Activated CD8-positive, alpha-beta T cell treated with anti-CD3 and anti-CD28 coated beads for 36 hours (primary cell): ENCODE measurements at regions not wholly inside any gene's neighbourhood (a gene's known extent, or its start where the extent isn't known, plus 50 kb on each side); places are given as distances from the start of the nearest gene placed in this dataset.

Experiments used
- ATAC-seq: fragments of 200-7000 bp; cut with Tn5 transposase; one replicate; pipeline ENCODE4 v1.10.0; 2021; ENCODE audit warnings: mild to moderate bottlenecking, moderate library complexity
- CTCF ChIA-PET: fragments of 350-600 bp; sonication (Branson Sonifier 250); formaldehyde crosslinking; loops from one replicate; lab custom pipeline; 2021; ENCODE audit warnings: antibody characterized with exemption; lab: Charles Lee
- POLR2A ChIA-PET: fragments of 350-600 bp; sonication (Branson Sonifier 250); formaldehyde crosslinking; loops from one replicate; lab custom pipeline; 2021; ENCODE audit warnings: antibody characterized with exemption; lab: Charles Lee
- DNase-seq: peaks from one replicate; pipeline ENCODE4 v3.0.0-alpha.2; 2020
- H3K27ac Mint-ChIP-seq: one replicate; pipeline ENCODE4 v1.8.0; 2021; ENCODE audit warnings: mild to moderate bottlenecking, mixed read lengths
- H3K27me3 Mint-ChIP-seq: one replicate; pipeline ENCODE4 v1.8.0; 2021; ENCODE audit warnings: mixed read lengths
- H3K36me3 Mint-ChIP-seq: one replicate; pipeline ENCODE4 v1.8.0; 2021; ENCODE audit warnings: low read depth, mixed read lengths
- H3K4me1 Mint-ChIP-seq: one replicate; pipeline ENCODE4 v1.8.0; 2021; ENCODE audit warnings: low read depth, mixed read lengths
- H3K4me3 Mint-ChIP-seq: one replicate; pipeline ENCODE4 v1.8.0; 2021; ENCODE audit warnings: mild to moderate bottlenecking, moderate library complexity, mixed read lengths
- H3K9me3 Mint-ChIP-seq: one replicate; pipeline ENCODE4 v1.8.0; 2021; ENCODE audit warnings: mixed read lengths
- CTCF ChIP-seq: fragments of 200-600 bp; IDR thresholded peaks from one replicate; pipeline ENCODE4 v1.8.0; 2022; ENCODE audit warnings: antibody characterized with exemption, mild to moderate bottlenecking
- intact Hi-C: fragments of 100-400 bp; cut with micrococcal nuclease; formaldehyde crosslinking; loops from one replicate; pipeline ENCODE4 v1.10.0; 2022

GRCh38 chr6:141151710-141152417 is 980.9 kb upstream of the GJE1 start:
- H3K4me1 Mint-ChIP-seq, result peaks cover 14% of the 10 kb centered on the region
- POLR2A ChIA-PET, result no interaction called here
- intact Hi-C loops, result no loop called here
- TF ChIP-seq CTCF, result no peak
- H3K27me3 Mint-ChIP-seq, result no peaks in the 10 kb centered on the region
- H3K27ac Mint-ChIP-seq, result no peak overlapping the region
- H3K36me3 Mint-ChIP-seq, result no peaks in the 10 kb centered on the region
- DNase-seq (no peak), ATAC-seq (no peak)
- no peak overlapping the region for H3K4me3 Mint-ChIP-seq
- H3K9me3 Mint-ChIP-seq, result peaks cover 6% of the 10 kb centered on the region
- CTCF ChIA-PET, result no interaction called here

GRCh38 chr6:141141870-141142269 is 990.9 kb upstream of the GJE1 start:
- no peak for TF ChIP-seq CTCF
- H3K27me3 Mint-ChIP-seq, result no peaks in the 10 kb centered on the region
- intact Hi-C loops, result no loop called here
- ChIA-PET POLR2A (no interaction called here), CTCF (no interaction called here)
- H3K4me1 Mint-ChIP-seq, result peaks cover 2% of the 10 kb centered on the region
- H3K36me3 Mint-ChIP-seq, result no peaks in the 10 kb centered on the region
- no peak overlapping the region for H3K27ac Mint-ChIP-seq
- ATAC-seq (no peak), DNase-seq (no peak)
- no peaks in the 10 kb centered on the region for H3K9me3 Mint-ChIP-seq
- H3K4me3 Mint-ChIP-seq, result no peak overlapping the region

DNA sequence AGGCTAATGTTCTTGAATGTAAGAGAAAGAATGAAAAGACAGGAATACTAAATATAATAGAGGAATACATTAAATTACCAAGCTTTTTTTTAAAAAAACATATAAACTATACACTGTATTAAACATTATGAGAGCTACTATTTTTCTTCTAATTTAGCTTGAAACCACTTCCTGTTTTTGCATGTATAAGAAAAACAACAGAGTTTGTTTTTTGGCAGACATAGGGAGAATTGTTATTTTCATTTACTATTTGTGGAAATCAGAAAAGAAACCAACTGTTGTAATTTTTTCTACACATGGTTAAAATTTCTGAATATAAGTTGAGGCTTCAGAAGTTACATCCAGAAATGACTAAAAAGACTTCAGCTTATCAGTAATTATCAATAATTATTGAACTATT is 991.8 kb upstream of the GJE1 start:
- H3K27ac Mint-ChIP-seq, result no peak overlapping the region
- CTCF ChIA-PET, result no interaction called here
- H3K9me3 Mint-ChIP-seq, result no peaks in the 10 kb centered on the region
- intact Hi-C loops, result no loop called here
- TF ChIP-seq CTCF, result no peak
- no peaks in the 10 kb centered on the region for H3K36me3 Mint-ChIP-seq
- no peak overlapping the region for H3K4me3 Mint-ChIP-seq
- DNase-seq (no peak), ATAC-seq (no peak)
- POLR2A ChIA-PET, result no interaction called here
- H3K27me3 Mint-ChIP-seq, result no peaks in the 10 kb centered on the region
- peaks cover 2% of the 10 kb centered on the region for H3K4me1 Mint-ChIP-seq

GRCh38 chr6:141139461-141139860 is 993.3 kb upstream of the GJE1 start:
- Mint-ChIP-seq H3K4me3 (no peak overlapping the region), H3K27me3 (no peaks in the 10 kb centered on the region), H3K36me3 (no peaks in the 10 kb centered on the region), H3K27ac (no peak overlapping the region), H3K9me3 (no peaks in the 10 kb centered on the region), H3K4me1 (peaks cover 2% of the 10 kb centered on the region)
- POLR2A ChIA-PET, result no interaction called here
- CTCF ChIA-PET, result no interaction called here
- DNase-seq, result no peak
- intact Hi-C loops, result no loop called here
- ATAC-seq, result no peak
- no peak for TF ChIP-seq CTCF

- Mint-ChIP-seq H3K27me3 (no peaks in the 10 kb centered on the region), H3K27ac (no peak overlapping the region), H3K9me3 (no peaks in the 10 kb centered on the region), H3K4me3 (no peak overlapping the region), H3K4me1 (no peaks in the 10 kb centered on the region), H3K36me3 (no peaks in the 10 kb centered on the region)
- DNase-seq, result no peak
- POLR2A ChIA-PET, result no interaction called here
- intact Hi-C loops, result no loop called here
- CTCF ChIA-PET, result no interaction called here
- TF ChIP-seq CTCF, result no peak
- no peak for ATAC-seq
Observed at GRCh38 chr6:141134723-141135122, 998.0 kb upstream of the GJE1 start.
